ENCODE measurements at regions not wholly inside any gene's neighbourhood (a gene's known extent, or its start where the extent isn't known, plus 50 kb on each side); places are given as distances from the start of the nearest gene placed in this dataset.

- TF ChIP-seq CTCF (conservative IDR thresholded peaks at IDR 0.05; ENCODE audit: low read depth, low read length) (no peak), EZH2 (IDR thresholded peaks at IDR 0.05; ENCODE audit: low read length, unreplicated experiment) (no peak), EZH2phosphoT487 (IDR thresholded peaks at IDR 0.05; ENCODE audit: borderline replicate concordance, low read length) (no peak)
Observed at GRCh38 chrX:14411326-14411725, 118.0 kb upstream of the GLRA2 start.
